Middle frontal gyrus (tissue), 1 donor: ENCODE measurements at regions not wholly inside any gene's neighbourhood (a gene's known extent, or its start where the extent isn't known, plus 50 kb on each side); places are given as distances from the start of the nearest gene placed in this dataset.
"Not testable (repeated sequence)": the region's sequence is repeated elsewhere in the genome, so short reads cannot be mapped to it uniquely, and the experiment has no call there.

Experiments used
- DNase-seq: peaks from one replicate; pipeline ENCODE4 v3.0.0-alpha.2; 2015; ENCODE audit warnings: low spot score; ENCODE audit errors: extremely low spot score

DNA sequence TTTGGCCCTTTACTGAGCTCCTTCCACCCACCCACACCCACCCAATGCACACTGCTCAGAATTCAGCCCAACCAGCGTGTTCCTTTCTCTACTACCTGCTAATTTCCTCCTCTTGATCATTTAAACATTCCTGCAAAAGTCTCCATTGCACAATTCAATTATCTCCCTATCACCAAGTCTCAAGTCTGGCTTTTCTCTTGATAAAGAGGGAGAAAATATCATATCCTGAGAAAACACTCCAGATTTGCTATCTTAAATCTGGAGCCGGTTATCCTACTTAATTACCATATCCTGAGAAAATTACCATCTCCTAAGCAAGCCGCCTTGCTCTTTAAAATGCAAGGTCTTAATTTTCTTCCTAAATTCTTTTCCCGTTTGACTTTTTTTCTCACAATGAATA, 505.5 kb downstream of the XPNPEP1 start:
- DNase-seq = no peak

DNA sequence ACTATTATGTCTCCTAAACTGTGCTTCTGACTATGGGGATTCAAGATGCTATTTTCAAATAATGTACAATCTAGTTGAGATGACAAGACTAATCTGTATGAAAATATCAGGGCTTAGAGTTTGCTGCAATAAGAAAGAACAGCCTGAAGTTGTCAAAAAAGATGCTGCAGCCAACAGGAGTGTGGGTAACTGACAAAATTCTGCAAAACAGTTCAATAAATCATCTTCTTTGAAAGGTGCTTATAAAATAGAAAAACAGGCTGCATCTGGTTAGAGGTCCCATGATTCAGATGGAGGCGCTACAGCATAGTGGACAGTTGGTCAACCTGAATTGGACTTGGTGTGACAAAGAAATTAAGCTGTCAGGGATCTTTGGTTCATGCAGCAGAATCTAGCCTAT, 511.0 kb downstream of the XPNPEP1 start:
- DNase-seq = no peak

DNA sequence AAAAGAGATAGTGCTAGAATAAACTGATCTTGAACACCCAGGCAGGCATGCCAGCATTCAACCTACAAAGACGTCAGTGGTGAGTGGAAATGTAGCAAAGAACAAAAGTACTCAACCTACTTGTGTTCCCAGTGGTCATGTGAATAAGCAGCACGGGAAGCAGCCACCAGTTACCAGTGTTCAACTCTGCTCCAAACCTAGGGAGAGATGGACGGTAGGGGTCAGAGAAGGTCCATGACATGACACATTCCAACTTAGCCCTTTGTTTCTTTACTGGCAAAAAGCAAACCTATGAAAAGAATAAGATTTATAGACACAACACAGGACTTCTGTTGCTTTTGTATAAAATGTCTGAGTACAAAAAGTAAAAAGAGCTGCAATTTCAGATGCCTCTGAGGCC, 511.4 kb downstream of the XPNPEP1 start:
- no peak for DNase-seq

DNA sequence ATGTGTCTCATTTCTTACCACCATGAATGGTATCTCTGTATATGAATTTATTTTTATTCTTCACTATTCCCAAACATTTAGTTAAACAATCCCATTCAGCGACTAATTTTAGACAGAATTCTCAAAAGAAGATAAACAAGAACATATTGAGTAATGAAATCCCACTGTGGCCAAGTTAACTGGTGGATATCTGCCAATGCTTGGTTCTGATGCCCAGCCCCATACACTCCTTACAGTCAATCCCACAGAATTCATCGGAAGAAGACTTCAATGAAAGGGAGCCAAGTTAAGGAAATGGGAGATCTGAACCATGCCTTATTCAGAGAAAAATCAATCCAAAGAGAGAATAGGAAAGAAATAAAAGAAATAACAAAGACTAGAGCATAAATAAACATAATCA, 518.0 kb downstream of the XPNPEP1 start:
- no peak for DNase-seq

- no peak for DNase-seq
These were observed 519.8 kb downstream of the XPNPEP1 start for GRCh38 chr10:109403551-109403950.

GRCh38 chr10:109393425-109393824, 529.9 kb downstream of the XPNPEP1 start:
- DNase-seq = no peak

- no peak for DNase-seq
These were observed 536.4 kb downstream of the XPNPEP1 start for GRCh38 chr10:109386921-109387320.

- no peak for DNase-seq
These were observed 537.2 kb downstream of the XPNPEP1 start for GRCh38 chr10:109386101-109386500.

DNA sequence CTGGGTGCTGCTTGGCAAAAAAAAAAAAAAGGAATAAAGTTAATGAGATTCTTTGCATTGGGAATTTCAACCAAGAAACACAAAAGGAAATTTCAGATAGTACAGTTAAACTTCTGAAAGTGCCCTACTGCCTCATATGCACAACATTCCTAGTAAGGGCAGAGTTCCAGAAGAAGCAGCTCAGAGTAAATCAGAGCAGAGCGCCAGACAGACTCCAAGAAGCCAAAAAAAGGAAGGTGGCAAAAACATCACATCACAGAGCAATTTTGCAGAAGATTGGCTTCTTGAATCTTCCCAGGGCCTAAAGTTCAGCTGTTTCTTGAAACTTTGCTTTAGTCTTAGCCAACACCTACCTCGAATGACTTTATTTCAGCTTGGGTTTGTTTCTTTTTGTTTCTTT, 544.1 kb downstream of the XPNPEP1 start:
- no peak for DNase-seq

- no peak for DNase-seq
These were observed 549.1 kb downstream of the XPNPEP1 start for GRCh38 chr10:109374215-109374614.

GRCh38 chr10:109359316-109359715, 564.0 kb downstream of the XPNPEP1 start:
- DNase-seq = no peak

DNA sequence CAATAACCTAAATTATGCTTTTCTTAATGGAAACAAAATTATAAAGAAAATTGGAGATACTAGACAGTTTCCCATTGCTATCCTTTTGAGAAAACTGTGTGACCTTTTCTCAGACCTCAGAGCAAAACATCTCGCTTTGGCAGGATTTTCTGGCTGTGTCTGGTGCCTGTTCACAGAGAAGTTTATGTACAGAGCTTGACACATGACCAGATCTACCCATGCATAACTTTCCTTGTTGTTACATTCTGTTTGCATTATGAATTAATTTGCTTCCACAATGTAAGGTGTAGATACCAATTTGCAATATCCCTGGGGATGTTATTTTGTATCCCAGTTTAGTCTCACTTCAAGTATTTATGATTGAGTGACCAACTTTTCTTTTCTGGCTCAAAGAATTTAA, 565.0 kb downstream of the XPNPEP1 start:
- DNase-seq = no peak

GRCh38 chr10:109348324-109348723, 575.0 kb downstream of the XPNPEP1 start:
- DNase-seq = no peak

GRCh38 chr10:109343293-109343692, 580.0 kb downstream of the XPNPEP1 start:
- no peak for DNase-seq

DNA sequence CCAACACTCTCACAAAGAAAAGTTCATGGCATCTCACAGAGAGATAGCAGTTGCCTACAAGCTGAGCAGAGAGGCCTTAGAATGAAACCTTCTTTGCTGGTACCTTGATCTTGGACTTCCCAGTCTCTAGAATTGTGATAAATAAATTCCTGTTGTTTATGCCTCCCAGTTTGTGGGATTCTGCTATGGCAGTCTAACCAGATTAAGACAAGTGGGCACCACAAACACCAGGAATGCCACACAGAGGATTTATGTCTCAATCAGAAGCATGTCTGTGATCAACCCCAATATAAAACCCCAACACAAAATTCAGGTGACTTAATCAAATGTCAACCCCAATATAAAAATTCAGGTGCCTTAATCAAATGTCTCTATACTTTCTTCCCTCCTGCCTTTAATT, 581.3 kb downstream of the XPNPEP1 start:
- no peak for DNase-seq

DNA sequence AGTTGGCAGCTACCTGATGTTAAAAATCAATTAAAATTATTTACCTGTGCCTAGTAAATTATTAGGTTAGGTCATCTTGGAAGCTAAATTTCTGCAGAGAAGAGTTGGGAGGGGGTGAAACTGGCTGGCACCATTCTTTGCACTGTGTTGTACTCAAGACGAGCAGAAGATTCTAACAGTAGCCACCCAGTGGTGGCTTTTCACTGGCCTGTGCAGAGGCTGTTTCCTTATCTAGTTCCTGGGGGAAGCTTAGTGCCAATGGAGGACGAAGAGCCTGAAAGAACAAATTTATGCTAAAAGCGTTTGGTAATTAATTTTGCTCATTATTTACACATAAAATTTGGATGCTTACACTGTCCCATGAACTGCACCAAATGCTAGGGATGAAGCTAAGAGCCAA, 595.3 kb downstream of the XPNPEP1 start:
- DNase-seq = no peak

GRCh38 chr10:109327266-109327665, 596.0 kb downstream of the XPNPEP1 start:
- no peak for DNase-seq

GRCh38 chr10:109324721-109325120, 598.6 kb downstream of the XPNPEP1 start:
- no peak for DNase-seq

- no peak for DNase-seq
These were observed 605.5 kb downstream of the XPNPEP1 start for GRCh38 chr10:109317746-109318366.

- DNase-seq = not testable (repeated sequence)
These were observed 609.3 kb downstream of the XPNPEP1 start for GRCh38 chr10:109314016-109314415.

DNA sequence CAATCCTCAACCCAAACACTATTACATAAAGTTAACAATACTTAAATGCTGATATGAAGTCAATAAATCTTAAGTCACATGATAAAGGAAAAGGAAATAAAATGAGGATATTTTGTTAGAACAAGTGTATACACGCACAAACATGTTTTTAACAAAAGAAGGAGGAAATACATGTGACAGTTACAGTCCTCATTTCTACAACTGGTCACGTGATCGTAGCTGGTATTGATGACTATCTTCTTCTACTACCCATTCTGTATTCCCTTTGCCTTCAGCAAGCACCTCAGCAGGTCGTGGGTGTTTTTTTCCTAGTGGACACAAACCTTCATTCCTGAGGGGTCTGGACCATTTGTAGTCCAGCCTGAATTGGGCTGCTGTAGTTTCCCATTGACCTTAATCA, 610.8 kb downstream of the XPNPEP1 start:
- not testable (repeated sequence) for DNase-seq

GRCh38 chr10:109308971-109309370, 614.3 kb downstream of the XPNPEP1 start:
- DNase-seq = no peak

DNA sequence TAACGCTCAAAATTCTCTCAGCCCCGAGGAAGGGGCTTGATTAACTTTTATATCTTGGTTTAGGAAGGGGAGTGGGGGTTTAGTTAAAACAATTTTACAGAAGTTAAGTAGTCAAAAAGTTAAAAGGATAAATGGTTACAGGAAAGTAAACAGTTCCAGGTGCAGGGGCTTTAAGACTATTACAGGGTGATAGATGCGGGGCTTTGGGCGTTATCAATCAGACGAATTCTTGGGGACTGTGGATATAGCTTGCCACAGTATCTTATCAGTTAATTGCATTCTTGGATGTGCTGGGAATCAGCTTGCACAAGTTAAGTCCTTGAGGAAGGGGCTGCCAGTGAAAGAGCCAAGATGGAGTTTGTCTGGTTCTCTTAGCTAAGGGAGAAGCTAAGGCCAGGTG, 616.2 kb downstream of the XPNPEP1 start:
- not testable (repeated sequence) for DNase-seq

GRCh38 chr10:109306698-109307097, 616.6 kb downstream of the XPNPEP1 start:
- DNase-seq = no peak
